ENCODE measurements at regions not wholly inside any gene's neighbourhood (a gene's known extent, or its start where the extent isn't known, plus 50 kb on each side); places are given as distances from the start of the nearest gene placed in this dataset.

- peak; percentile 31 for DNase-seq (ENCODE audit: low spot score)
- CTCF ChIA-PET = interaction anchor here (0.6 kb wide), 1 partner anchor 23 kb away, joined by 3 read pairs; no protein-coding TSS in a partner anchor
- Histone ChIP-seq H3K4me3 (ENCODE audit: low read depth, low read length, poor library complexity, severe bottlenecking) (no peak overlapping the region), H3K27ac (ENCODE audit: low read depth, low read length, poor library complexity, severe bottlenecking) (no peak overlapping the region), H3K4me1 (ENCODE audit: insufficient read depth, low read length, poor library complexity, severe bottlenecking) (peaks cover 4% of the 10 kb centered on the region), H3K27me3 (replicated peaks; ENCODE audit: insufficient read depth, low read depth, low read length, poor library complexity) (peaks cover 3% of the 10 kb centered on the region), H3K36me3 (ENCODE audit: insufficient read depth, low read length, poor library complexity, severe bottlenecking) (no peaks in the 10 kb centered on the region), H3K9me3 (ENCODE audit: low read depth, low read length, poor library complexity, severe bottlenecking) (no peaks in the 10 kb centered on the region)
- intact Hi-C loops (cut with micrococcal nuclease; ENCODE audit: unreplicated experiment) = loop anchor here (2.0 to 5.0 kb wide), 2 partner anchors 199 to 276 kb away; partner anchors contain the start of genes AADAT and NEK1
- TF ChIP-seq CTCF (conservative IDR thresholded peaks at IDR 0.05; ENCODE audit: low read depth, low read length) (no peak), EZH2 (IDR thresholded peaks at IDR 0.05; ENCODE audit: borderline replicate concordance, low read depth, low read length, poor library complexity, severe bottlenecking) (no peak)
- BruUV-seq (replicated peaks) = no TSS peak
- POLR2A ChIA-PET (ENCODE audit: low non-redundant PET) = no interaction called here
These were observed 53.7 kb upstream of the HPF1 start for GRCh38 chr4:169811476-169811875.

- Histone ChIP-seq H3K9me3 (ENCODE audit: low read depth, low read length, poor library complexity, severe bottlenecking) (no peaks in the 10 kb centered on the region), H3K36me3 (ENCODE audit: insufficient read depth, low read length, poor library complexity, severe bottlenecking) (no peaks in the 10 kb centered on the region), H3K4me1 (ENCODE audit: insufficient read depth, low read length, poor library complexity, severe bottlenecking) (peaks cover 4% of the 10 kb centered on the region), H3K27me3 (replicated peaks; ENCODE audit: insufficient read depth, low read depth, low read length, poor library complexity) (no peaks in the 10 kb centered on the region), H3K27ac (ENCODE audit: low read depth, low read length, poor library complexity, severe bottlenecking) (no peak overlapping the region), H3K4me3 (ENCODE audit: low read depth, low read length, poor library complexity, severe bottlenecking) (no peak overlapping the region)
- intact Hi-C loops (cut with micrococcal nuclease; ENCODE audit: unreplicated experiment) = loop anchor here (1.0 to 5.0 kb wide), 4 partner anchors 198 to 277 kb away; partner anchors contain the start of genes AADAT and NEK1
- peak; percentile 84 for DNase-seq (ENCODE audit: low spot score)
- TF ChIP-seq CTCF (conservative IDR thresholded peaks at IDR 0.05; ENCODE audit: low read depth, low read length) (peak; percentile 85), EZH2 (IDR thresholded peaks at IDR 0.05; ENCODE audit: borderline replicate concordance, low read depth, low read length, poor library complexity, severe bottlenecking) (no peak)
- BruUV-seq (replicated peaks) = no TSS peak
- POLR2A ChIA-PET (ENCODE audit: low non-redundant PET) = interaction anchor here (0.6 kb wide), 1 partner anchor 31 kb away, joined by 13 read pairs; no protein-coding TSS in a partner anchor
- CTCF ChIA-PET = interaction anchor here (0.5 to 2.7 kb wide), 8 partner anchors 13 to 1051 kb away, joined by 3 to 9 read pairs (median 4); partner anchors contain the start of genes AADAT, MFAP3L and NEK1
These were observed 52.9 kb upstream of the HPF1 start for GRCh38 chr4:169810325-169811323.

- H3K27ac ChIP-seq (ENCODE audit: low read depth, low read length, poor library complexity, severe bottlenecking) = no peak overlapping the region
- no peaks in the 10 kb centered on the region for H3K9me3 ChIP-seq (ENCODE audit: low read depth, low read length, poor library complexity, severe bottlenecking)
- BruUV-seq (replicated peaks) = no TSS peak
- CTCF ChIA-PET = interaction anchor here (0.6 kb wide), 1 partner anchor 239 kb away, joined by 3 read pairs; no protein-coding TSS in a partner anchor
- no peak overlapping the region for H3K4me3 ChIP-seq (ENCODE audit: low read depth, low read length, poor library complexity, severe bottlenecking)
- H3K4me1 ChIP-seq (ENCODE audit: insufficient read depth, low read length, poor library complexity, severe bottlenecking) = peaks cover 4% of the 10 kb centered on the region
- H3K27me3 ChIP-seq (replicated peaks; ENCODE audit: insufficient read depth, low read depth, low read length, poor library complexity) = no peaks in the 10 kb centered on the region
- no peaks in the 10 kb centered on the region for H3K36me3 ChIP-seq (ENCODE audit: insufficient read depth, low read length, poor library complexity, severe bottlenecking)
- TF ChIP-seq CTCF (conservative IDR thresholded peaks at IDR 0.05; ENCODE audit: low read depth, low read length) (no peak), EZH2 (IDR thresholded peaks at IDR 0.05; ENCODE audit: borderline replicate concordance, low read depth, low read length, poor library complexity, severe bottlenecking) (no peak)
- POLR2A ChIA-PET (ENCODE audit: low non-redundant PET) = no interaction called here
- DNase-seq (ENCODE audit: low spot score) = no peak
- intact Hi-C loops (cut with micrococcal nuclease; ENCODE audit: unreplicated experiment) = no loop called here
These were observed 50.3 kb upstream of the HPF1 start for GRCh38 chr4:169807934-169808509.

All from A673 (cell line).